Type B pancreatic cell (in vitro differentiated cells): ENCODE measurements at regions not wholly inside any gene's neighbourhood (a gene's known extent, or its start where the extent isn't known, plus 50 kb on each side); places are given as distances from the start of the nearest gene placed in this dataset.
A peak's percentile ranks its signal among the peaks of the same experiment; 100 is the strongest.
"Not testable (repeated sequence)": the region's sequence is repeated elsewhere in the genome, so short reads cannot be mapped to it uniquely, and the experiment has no call there.

Experiments
- DNase-seq: peaks from one replicate; pipeline ENCODE4 v3.0.0; 2021; ENCODE audit warnings: mixed read lengths; ENCODE audit not compliant: unreplicated experiment; ENCODE audit errors: extremely low spot score
- H3K27ac Mint-ChIP-seq: 2 replicates; pipeline ENCODE4 v1.8.0; 2021; ENCODE audit warnings: mild to moderate bottlenecking, mixed read lengths
- H3K27me3 Mint-ChIP-seq: 2 replicates; pipeline ENCODE4 v1.8.0; 2021; ENCODE audit warnings: mixed read lengths
- H3K36me3 Mint-ChIP-seq: 2 replicates; pipeline ENCODE4 v1.8.0; 2021; ENCODE audit warnings: mixed read lengths
- H3K4me1 Mint-ChIP-seq: one replicate; pipeline ENCODE4 v1.8.0; 2021; ENCODE audit warnings: mixed read lengths; ENCODE audit not compliant: unreplicated experiment
- H3K4me3 Mint-ChIP-seq: 2 replicates; pipeline ENCODE4 v1.8.0; 2021; ENCODE audit warnings: mild to moderate bottlenecking, mixed read lengths
- H3K9me3 Mint-ChIP-seq: 2 replicates; pipeline ENCODE4 v1.8.0; 2021; ENCODE audit warnings: mixed read lengths
- CTCF ChIP-seq: fragments of 200-600 bp; sonication (generic); conservative IDR thresholded peaks from 2 replicates; pipeline ENCODE4 v1.5.0; 2021; ENCODE audit warnings: antibody characterized with exemption, mild to moderate bottlenecking

GRCh38 chr12:131226345-131227265 is 272.9 kb downstream of the ADGRD1 start:
- Mint-ChIP-seq H3K4me3 (no peak overlapping the region), H3K27ac (no peak overlapping the region), H3K36me3 (no peaks in the 10 kb centered on the region), H3K27me3 (no peaks in the 10 kb centered on the region), H3K9me3 (no peaks in the 10 kb centered on the region), H3K4me1 (peaks cover 31% of the 10 kb centered on the region)
- no peak for TF ChIP-seq CTCF
- no peak for DNase-seq

GRCh38 chr12:131227641-131228040 is 273.9 kb downstream of the ADGRD1 start:
- not testable (repeated sequence) for H3K9me3 Mint-ChIP-seq, H3K27me3 Mint-ChIP-seq, H3K4me3 Mint-ChIP-seq, H3K36me3 Mint-ChIP-seq, DNase-seq, H3K27ac Mint-ChIP-seq
- H3K4me1 Mint-ChIP-seq = peaks cover 31% of the 10 kb centered on the region

- not testable (repeated sequence) for H3K9me3 Mint-ChIP-seq, DNase-seq, H3K36me3 Mint-ChIP-seq, H3K27ac Mint-ChIP-seq, H3K27me3 Mint-ChIP-seq
- Mint-ChIP-seq H3K4me1 (peaks cover 31% of the 10 kb centered on the region), H3K4me3 (peak overlapping the region; percentile 67)
These were observed 275.3 kb downstream of the ADGRD1 start for GRCh38 chr12:131229079-131229425.

- H3K27ac Mint-ChIP-seq = peak overlapping the region; percentile 70
- no peaks in the 10 kb centered on the region for H3K9me3 Mint-ChIP-seq
- no peaks in the 10 kb centered on the region for H3K27me3 Mint-ChIP-seq
- peak; percentile 46 for TF ChIP-seq CTCF
- H3K4me3 Mint-ChIP-seq = peak overlapping the region; percentile 81
- peaks cover 31% of the 10 kb centered on the region for H3K4me1 Mint-ChIP-seq
- no peaks in the 10 kb centered on the region for H3K36me3 Mint-ChIP-seq
- DNase-seq = no peak
These were observed 276.0 kb downstream of the ADGRD1 start for GRCh38 chr12:131229426-131230339.

- TF ChIP-seq CTCF = no peak
- Mint-ChIP-seq H3K36me3 (no peaks in the 10 kb centered on the region), H3K27ac (peak overlapping the region; percentile 70), H3K9me3 (no peaks in the 10 kb centered on the region), H3K4me3 (peak overlapping the region; percentile 81), H3K4me1 (peaks cover 31% of the 10 kb centered on the region), H3K27me3 (no peaks in the 10 kb centered on the region)
- DNase-seq = no peak
These were observed 276.8 kb downstream of the ADGRD1 start for GRCh38 chr12:131230340-131231031.
